NCI-H2171 (cell line): ENCODE measurements at regions not wholly inside any gene's neighbourhood (a gene's known extent, or its start where the extent isn't known, plus 50 kb on each side); places are given as distances from the start of the nearest gene placed in this dataset.
"Not testable (repeated sequence)": the region's sequence is repeated elsewhere in the genome, so short reads cannot be mapped to it uniquely, and the experiment has no call there.

Experiments
- DNase-seq: peaks from one replicate; lab custom pipeline; 2025; lab: John Stamatoyannopoulos, UW

DNA sequence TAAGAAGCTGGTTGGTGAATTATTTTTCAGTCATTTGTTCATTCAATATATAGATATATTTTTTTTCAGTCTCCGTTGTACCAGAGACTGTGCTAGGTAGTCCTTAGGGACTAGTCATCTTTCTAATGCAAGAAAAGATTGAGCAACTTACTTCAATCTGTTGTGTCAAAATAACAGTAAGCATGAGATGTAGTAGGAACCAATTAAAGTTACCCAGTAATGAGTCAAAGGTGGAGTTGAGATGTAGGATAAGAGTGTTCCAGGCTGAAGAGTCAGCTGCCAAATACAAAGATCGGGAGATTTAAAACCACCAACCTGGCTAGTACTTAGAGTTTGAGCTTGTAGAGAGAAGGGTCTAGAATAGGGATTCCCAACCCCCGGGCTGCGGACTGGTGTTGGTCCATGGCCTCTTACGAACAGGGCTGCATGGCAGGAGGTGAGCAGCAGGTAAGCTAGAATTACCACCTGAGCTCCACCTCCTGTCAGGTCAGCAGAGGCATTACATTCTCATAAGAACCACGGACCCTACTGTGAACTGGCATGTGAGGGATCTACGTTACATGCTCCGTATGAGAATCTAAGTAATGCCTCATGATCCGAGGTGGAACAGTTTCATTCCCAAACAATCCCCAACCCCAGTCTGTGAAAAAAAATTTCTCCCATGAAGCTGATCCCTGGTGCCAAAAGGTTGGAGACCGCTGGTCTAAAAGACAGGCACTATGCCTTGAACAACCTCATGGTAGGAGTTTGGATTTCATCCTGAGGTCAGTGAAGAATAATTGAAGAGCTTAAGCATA is 1241.5 kb upstream of the WWC1 start:
- no peak for DNase-seq

DNA sequence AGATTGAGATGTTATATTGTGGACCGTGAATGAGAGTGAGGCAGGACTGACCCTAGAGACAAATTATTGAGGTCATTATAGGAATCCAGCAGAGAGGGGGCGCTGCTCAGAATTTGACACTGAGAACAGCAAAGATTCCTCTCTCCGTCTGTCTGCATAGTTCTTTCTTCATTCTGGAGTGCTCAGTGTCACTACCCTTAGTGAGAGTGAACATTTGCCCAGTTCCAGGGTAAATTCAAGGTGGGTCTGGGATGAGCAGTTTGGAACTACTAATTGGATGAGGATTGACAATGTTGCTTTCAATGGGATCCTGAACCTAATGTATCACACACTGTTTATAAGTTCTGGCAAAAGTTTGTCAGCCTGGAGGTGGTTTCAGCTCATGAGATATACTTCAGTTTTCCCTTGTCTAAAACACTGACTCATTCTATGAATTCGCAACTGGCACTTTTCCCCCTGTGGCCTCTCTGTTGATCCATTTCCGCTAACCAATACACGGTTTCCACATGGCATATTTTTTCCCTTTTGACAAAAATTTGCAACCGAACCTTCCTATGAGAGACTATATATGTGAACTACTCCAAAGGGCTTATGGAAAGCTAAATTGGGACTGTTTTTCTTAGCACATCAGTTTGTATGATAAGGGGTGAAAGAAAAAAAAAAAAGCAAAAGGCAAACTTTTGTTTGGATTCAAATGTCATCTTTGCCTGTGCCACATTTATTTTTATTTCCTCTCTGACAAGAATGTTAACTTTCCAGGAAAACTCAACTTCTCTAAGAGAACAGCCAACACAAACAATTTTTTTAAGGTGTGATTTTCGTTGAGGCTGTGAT is 1240.7 kb upstream of the WWC1 start:
- no peak for DNase-seq

DNA sequence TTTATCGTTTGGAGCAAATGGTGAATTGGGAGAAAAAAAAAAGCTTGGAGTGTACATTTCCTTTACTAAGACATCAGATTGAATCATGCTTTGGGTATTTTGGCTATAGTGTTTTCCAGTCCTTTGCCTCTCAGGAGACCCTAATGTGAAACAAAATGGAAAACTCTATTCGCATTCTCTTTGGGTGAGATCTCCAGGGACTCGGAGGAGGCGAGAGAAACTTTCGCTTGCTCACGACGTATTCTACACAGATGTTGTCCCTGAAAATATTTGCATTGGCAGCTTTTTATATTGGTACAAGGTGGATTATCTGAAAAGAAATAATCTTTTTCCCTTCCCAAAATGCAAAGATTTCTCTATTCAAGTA is 1240.1 kb upstream of the WWC1 start:
- no peak for DNase-seq

DNA sequence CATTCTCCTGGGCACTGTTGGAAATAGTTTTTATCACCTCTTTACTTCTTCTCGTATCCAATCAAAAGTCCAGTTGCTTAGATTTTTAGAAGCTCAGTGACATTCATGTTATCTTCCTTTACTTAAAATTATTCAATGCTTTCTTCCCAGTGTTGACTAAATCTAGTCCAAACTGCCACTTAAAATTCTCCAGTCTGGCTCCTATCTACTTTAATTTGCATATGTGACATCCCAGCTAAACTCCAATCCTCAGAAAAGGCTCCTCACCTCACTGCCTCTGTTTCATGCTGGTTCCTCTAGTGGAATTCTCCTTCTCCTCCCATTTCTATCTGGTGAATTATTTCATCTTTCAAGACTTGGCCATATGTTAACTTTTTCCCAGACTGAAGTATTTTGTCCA is 1238.7 kb upstream of the WWC1 start:
- DNase-seq, result no peak

DNA sequence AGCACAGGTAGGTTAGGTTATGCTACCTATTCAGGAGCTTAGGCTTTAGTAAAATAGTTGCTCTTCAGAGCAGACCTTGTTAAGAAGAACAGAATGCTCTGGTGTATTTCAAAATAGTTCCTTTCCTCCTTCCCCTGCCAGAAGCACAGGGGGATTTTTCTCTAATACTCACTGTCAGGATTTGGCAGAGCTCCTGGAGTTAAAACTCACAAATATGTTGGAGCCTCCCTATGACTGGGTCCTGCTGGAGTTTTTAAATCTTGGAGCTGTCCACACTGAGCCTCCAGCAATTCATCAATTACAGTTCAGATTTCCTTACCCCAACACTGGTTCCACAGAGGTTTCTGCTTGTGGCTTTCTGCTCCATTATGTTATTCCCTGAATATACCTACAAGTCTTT is 1233.8 kb upstream of the WWC1 start:
- DNase-seq, result no peak

DNA sequence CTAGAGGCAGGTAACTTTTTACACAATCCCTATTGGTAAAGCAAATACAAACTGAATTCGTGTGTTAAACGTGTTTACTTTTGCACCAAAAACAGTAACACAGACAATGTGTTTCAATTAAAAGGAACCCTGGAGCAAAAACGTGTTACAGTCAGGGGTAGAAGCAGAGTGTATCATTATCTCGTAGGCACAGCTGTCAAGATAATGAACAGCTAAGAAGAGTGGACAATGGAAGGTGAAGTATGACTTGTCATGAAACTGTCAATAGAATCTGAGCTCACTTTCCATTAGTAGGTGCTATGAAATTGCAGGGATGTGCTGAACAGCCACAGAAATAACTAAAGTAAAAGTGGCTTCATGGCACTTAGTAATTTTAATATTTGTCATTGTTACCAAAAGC is 1229.8 kb upstream of the WWC1 start:
- DNase-seq, result no peak

DNA sequence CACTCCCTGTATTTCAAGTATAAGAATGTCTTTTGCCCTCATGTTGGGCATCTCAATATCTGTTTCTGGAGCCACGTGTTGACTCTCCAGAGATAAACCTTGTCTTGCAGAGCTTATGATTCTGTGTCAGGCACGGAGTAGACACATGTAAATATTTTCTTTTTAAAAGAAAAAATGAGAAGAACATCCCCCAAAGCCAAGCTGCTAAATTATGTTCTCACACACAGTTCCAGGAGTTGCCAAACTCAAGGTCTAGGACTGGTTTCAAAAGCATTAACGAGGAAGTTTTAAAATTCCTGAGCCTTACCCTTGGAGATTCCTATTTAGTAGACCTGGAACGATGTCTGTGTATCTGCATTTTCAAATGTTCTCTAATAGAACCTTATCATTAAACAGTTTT is 1228.3 kb upstream of the WWC1 start:
- DNase-seq, result no peak

DNA sequence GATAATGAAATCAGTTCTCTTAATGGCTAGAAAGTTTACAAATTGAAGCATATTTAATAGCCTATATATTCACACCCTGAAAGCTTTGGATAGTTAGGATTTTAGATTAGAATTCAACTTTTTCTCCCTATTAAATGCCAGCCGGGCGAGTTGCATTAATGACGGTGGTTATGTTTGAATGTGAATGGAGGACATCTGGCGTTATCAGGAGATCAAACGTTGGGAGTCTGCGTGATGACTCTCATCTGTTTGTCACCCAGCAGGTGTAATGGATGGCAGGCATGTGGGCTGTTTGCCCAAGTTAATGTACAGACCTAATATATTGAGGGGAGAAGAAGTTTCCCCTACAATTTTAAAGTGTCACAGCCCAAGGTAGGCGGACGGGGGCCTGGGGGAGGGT is 1227.7 kb upstream of the WWC1 start:
- DNase-seq, result no peak

DNA sequence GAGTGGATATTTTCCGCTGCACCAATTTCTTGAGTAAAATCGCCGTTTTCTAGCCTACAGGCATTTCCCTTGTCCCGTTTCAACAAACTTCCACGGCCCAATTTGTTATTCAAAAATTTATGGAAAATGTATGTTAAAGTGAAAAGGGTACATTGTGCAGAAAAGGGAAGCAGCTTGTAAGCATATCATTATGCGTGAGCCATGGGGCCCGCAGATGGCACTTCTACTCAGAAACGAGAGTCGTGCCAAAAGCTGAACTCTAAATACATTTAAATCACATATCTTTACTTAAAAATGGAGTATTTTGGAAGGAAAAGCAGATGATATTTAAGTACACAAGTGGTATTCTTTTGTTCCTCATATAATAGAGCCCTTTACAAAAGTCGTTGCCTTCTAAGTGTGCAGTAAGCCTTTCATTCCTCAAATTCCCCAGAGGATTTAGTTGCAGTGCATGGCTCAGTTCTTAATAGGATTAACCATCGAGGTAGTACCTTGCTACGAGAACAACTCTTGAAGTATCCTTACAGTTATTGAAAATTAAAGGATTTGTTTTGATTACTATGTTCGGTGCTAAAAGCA is 1227.2 kb upstream of the WWC1 start:
- no peak for DNase-seq

DNA sequence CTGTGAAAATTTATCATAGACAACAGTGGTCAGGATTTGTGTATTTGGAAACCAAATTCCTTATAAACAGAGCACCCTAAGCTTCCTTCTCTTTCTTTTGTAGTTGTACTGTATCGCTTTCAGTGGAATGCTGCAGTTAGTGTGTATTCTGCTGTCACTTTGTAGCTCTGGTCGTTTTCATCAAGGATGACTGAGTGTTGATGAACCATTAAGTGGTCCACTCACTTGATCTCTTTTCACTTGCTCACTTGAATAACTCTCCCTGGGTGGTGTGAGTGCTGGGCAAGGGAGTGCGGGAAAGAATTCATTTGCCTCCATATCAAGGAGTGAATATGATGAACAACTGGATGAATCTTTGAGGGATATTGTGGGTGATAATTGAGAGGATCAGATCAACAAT is 1225.7 kb upstream of the WWC1 start:
- DNase-seq, result no peak

DNA sequence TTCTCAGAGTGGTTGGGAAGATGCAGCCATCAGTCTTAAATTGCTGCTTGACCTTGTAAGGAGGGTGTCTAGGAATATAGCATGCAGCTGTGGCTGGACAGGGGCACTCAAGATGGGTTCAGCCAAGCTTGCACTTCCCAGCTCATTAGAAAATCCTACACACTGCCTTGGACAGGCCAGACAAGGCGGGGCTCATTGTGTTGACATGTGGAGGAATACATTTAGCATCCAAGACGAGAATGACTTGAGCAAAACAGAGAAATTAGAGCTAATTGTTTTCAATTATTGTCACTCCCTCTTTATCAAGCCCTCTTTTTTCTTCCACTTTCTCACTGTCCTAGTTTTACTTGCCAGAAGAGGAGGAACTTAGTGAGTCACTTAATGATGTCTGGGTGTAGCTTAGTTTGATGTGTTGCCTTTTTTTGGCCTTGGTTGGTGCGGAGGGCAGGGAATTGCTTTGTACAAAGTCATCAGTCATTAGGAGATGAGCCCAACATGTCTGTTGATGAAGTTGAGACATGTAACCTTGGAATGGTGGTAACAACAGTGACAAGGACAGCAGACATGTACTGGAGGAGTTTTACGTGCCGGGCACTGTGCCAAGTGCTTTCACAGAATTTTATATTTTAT is 1219.3 kb upstream of the WWC1 start:
- DNase-seq, result no peak

DNA sequence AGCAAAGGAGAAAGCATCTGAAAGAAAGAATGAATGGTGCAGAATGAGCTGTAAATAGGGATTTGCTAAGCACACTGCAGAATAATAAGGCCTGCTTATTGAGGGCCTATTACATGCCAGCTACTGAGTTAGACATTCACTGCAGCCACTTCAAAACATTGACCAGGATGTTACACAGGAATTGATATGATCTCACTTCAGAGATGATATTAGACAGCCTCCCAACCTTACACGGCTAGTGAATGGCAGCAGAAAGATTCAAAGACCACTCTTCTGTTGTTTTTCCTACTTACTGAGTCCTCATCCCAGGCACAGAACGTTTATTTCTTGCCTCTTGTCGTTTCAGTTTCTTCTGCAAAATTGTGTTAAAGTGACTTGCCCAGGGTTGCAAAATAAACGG is 1209.9 kb upstream of the WWC1 start:
- DNase-seq, result no peak

DNA sequence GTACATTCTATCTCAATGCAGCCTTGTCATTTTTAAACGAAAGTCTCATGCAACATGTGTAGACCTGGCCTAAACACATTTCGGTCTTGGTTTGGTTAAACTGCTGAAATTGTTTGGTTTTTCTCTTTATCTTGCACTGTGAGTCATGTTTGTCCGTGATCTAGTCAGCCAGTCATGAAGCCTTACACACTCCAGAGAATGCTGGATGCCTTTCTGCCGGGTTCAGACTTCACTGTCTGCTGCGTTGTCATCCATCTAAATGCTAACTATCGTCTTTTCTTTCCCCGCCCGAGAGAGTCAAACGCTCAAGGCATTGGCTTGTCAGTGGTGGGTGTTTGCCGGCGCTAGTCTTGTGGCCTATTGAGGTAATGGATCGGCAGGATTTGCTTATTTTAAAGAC is 1194.6 kb upstream of the WWC1 start:
- DNase-seq, result no peak

DNA sequence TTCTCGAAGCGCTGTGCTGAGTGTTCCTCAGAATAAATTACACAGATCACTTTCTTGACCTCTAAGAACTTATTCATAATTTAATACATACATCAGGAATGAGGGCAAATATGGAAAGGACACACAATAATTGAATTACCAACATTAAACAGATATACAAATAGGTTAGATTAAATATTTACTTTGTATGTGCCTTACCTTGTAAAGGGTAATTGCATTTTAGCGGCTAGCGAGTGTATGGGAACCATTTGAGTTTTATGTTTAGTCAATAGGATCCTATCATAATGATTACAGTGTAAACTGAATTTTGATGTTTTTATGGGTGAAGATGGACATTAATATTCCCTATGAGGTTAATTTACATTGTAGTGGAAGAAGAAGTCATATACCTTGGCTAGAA is 1187.1 kb upstream of the WWC1 start:
- no peak for DNase-seq

DNA sequence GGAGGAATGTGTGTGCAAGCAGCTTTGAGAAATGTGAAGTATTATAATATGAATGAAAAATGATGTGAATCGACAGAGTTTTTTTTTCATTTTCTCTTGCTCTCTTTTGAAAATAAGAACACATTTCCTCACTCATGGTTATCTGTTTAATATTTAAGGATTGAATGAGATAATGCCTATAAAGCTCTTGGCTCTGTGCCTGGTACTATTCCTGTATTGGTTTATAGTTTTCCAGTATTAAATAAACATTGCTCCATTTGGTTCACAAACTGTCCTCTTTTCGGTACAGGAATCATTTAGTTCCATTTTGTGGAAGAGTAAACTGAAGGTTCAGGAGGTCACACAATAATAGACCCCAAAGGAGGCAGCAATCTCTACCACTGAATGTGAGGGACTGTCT is 1185.5 kb upstream of the WWC1 start:
- no peak for DNase-seq

DNA sequence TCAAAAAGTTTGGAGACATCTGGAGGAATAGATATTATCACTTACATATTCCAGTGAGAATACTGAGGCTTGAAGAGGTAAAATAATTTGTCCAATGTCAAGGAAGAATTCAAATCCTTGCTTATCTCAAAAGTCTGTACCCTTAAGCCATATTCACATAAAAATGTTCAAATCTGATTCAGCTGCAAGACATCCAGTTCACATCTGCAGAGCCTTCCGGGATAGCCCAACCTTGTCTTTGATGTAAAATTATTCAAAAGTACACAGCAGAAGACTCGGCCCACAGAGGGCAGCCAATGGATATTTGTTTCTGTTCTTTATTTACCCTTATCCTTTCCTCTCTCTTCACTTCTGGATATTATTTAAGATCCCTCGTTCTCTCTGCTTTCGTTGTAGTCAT is 1183.8 kb upstream of the WWC1 start:
- DNase-seq, result no peak

DNA sequence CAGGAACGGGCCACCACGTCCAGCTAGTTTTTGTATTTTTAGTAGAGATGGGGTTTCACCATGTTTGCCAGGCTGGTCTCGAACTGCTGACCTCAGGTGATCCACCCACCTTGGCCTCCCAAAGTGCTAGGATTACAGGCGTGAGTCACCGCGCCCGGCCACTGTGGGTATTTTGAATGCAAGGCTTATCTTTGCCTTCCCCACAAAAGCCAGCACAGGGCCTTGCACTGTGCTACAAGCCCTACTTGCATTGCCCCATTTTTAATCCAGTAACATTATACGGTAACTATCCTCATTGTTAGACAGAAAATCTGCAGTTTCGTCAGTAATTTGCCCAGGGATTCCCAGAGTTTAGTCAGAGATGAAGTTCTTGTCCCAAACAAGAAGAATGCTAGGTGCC is 1183.2 kb upstream of the WWC1 start:
- DNase-seq, result not testable (repeated sequence)

DNA sequence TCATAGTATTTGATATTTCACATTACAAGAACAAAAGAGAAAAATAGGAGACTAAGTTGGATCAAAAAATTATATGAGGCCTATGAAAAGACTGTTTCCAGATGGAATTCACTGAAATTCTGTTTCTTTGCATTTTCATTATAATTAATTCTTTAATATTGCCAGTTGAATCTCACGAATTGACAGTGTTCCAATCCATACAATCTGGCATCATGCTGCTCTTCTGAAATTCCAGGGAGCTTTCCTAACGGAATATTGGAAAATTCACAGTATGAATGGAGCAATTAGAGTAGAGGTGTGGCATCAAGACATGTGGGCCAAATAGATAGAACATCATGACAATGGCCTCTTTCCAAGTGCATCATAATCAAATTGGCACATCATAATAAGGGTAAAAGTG is 1178.9 kb upstream of the WWC1 start:
- DNase-seq, result no peak

DNA sequence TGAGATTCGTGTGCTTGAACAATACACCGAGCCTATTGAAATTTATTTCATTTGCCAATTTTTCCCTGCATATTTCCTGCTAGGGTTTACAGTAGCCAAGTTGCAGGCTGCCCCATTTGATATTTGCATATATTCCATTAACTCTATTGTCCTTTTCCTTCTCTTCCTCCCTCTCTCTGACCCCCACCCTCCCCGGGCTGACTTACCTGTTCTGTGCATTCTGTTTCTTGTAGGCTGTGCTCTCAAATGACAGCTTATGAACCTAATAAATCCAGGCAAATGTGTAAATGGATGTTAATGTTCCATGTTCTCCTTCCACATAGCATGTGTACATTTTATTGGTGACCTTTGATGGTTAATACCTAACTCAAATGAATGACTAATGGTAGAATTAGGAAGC is 1169.2 kb upstream of the WWC1 start:
- no peak for DNase-seq

DNA sequence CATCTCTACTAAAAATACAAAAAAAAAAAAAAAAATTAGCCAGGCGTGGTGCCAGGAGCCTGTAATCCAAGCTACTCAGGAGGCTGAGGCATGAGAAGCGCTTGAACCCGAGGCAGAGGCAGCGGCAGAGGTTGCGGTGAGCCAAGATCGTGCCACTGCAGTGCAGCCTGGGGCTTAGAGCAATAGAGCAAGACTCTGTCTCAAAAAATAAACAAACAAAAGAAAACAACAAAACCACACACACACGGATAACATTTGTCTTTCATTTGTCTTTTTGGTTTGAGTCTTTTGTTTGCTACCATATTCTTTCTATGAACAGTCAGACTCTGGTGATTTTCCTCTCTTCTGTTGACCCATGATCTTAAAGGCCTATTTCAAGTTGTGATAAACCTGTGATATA is 1168.3 kb upstream of the WWC1 start:
- DNase-seq, result no peak

DNA sequence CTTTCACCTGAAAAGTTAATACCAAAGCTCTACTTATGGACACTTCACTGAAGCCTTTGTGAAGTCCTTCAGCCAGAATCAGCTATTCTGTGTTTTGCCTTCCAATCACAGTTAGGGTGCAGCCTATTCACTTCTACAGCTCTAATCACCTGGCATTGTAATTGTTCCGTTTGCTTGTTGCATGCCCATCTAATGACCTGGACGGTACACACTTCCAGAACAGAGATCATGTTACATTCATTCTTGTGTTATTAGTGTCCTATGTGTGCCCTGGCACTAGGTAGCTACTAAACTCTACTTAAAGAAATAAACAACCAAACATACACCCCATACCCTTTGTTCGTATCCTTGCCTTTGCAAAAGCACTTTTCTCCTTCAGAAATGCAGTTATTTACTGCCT is 1162.9 kb upstream of the WWC1 start:
- DNase-seq, result no peak

DNA sequence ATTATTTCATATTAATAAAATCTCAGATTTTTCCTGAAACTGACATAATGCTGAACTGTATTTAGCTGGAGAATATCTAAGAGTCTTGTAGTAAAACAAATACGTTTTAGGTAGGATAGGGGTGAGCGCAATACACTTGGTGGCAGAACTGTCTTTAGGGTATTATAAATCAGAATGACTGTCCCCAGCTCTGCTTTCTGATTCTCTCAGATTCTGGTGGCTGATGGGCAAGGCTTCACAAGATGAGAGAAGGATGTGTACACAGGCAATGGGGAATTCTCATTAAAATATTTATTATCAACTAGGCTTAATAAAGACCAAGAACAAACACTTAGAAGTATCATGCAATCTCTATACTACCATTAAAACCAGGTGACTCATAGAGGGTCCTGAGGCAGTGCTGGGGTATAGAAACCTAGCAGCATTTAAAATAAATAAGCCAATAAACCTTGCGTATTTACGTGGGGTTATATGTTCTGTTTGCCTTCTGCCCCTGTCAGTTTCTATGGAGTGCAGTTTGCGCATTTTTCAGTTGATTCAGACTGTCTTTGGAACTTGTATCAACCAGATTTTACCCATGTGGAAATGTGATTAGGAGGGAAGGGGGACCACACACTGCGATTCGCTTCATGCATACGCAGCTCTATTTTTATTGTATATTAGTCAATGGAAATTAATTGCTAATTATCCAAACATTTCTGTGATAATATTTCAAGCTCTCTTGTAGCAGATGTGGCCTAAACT is 1150.7 kb upstream of the WWC1 start:
- no peak for DNase-seq
